Activated gamma-delta T cell treated with Interleukin-2 at 50 U/mL for 16 hours (primary cell): ENCODE measurements at regions not wholly inside any gene's neighbourhood (a gene's known extent, or its start where the extent isn't known, plus 50 kb on each side); places are given as distances from the start of the nearest gene placed in this dataset.

Experiments used
- DNase-seq: peaks from one replicate; pipeline ENCODE4 v3.0.0-alpha.2; 2020

GRCh38 chr18:46268671-46269070 is 164.5 kb downstream of the HAUS1 start:
- no peak for DNase-seq

GRCh38 chr18:46269275-46269674 is 165.1 kb downstream of the HAUS1 start:
- DNase-seq: no peak

- no peak for DNase-seq
Measured at GRCh38 chr18:46271488-46271887, 167.3 kb downstream of the HAUS1 start.

- no peak for DNase-seq
Measured at GRCh38 chr18:46273861-46274260, 169.7 kb downstream of the HAUS1 start.

GRCh38 chr18:46274266-46274665 is 170.1 kb downstream of the HAUS1 start:
- no peak for DNase-seq

- no peak for DNase-seq
Measured at GRCh38 chr18:46275370-46275769, 171.2 kb downstream of the HAUS1 start.

GRCh38 chr18:46276748-46277147 is 172.6 kb downstream of the HAUS1 start:
- no peak for DNase-seq

- no peak for DNase-seq
Measured at GRCh38 chr18:46278481-46279465, 174.6 kb downstream of the HAUS1 start.

GRCh38 chr18:46279673-46280072 is 175.5 kb downstream of the HAUS1 start:
- no peak for DNase-seq

- peak; percentile 37 for DNase-seq
Measured at GRCh38 chr18:46281185-46282176, 177.3 kb downstream of the HAUS1 start.

GRCh38 chr18:46282177-46282570 is 178.0 kb downstream of the HAUS1 start:
- DNase-seq: no peak

GRCh38 chr18:46282646-46283045 is 178.5 kb downstream of the HAUS1 start:
- no peak for DNase-seq

- DNase-seq: no peak
Measured at GRCh38 chr18:46283268-46283667, 179.1 kb downstream of the HAUS1 start.

GRCh38 chr18:46283895-46284295 is 179.7 kb downstream of the HAUS1 start:
- DNase-seq: no peak

- no peak for DNase-seq
Measured at GRCh38 chr18:46289463-46289862, 185.3 kb downstream of the HAUS1 start.

GRCh38 chr18:46289931-46290330 is 185.7 kb downstream of the HAUS1 start:
- DNase-seq: no peak

- DNase-seq: no peak
Measured at GRCh38 chr18:46290440-46291020, 186.3 kb downstream of the HAUS1 start.

GRCh38 chr18:46291149-46291548 is 187.0 kb downstream of the HAUS1 start:
- no peak for DNase-seq

- no peak for DNase-seq
Measured at GRCh38 chr18:46293742-46294181, 189.6 kb downstream of the HAUS1 start.

GRCh38 chr18:46294318-46294717 is 190.1 kb downstream of the HAUS1 start:
- no peak for DNase-seq

GRCh38 chr18:46294751-46295150 is 190.6 kb downstream of the HAUS1 start:
- no peak for DNase-seq

GRCh38 chr18:46295416-46295815 is 191.2 kb downstream of the HAUS1 start:
- DNase-seq: no peak

- DNase-seq: no peak
Measured at GRCh38 chr18:46296656-46297055, 192.5 kb downstream of the HAUS1 start.
